Thoracic aorta (tissue), 2 donors: ENCODE measurements at regions not wholly inside any gene's neighbourhood (a gene's known extent, or its start where the extent isn't known, plus 50 kb on each side); places are given as distances from the start of the nearest gene placed in this dataset.

Experiments
- ATAC-seq: fragments of 150-250 bp; one replicate; pipeline ENCODE4 v1.8.0; 2017; ENCODE audit warnings: low read depth; ENCODE audit not compliant: insufficient number of reproducible peaks, low FRiP score
- DNase-seq: peaks from one replicate; pipeline ENCODE4 v3.0.0-alpha.2; 2020; ENCODE audit warnings: low spot score
- H3K27ac ChIP-seq, 2 donors: fragments of 200-600 bp; sonication (generic); 1 replicate in 1 of 2; 2 replicates in 1 of 2; pipeline ENCODE4 v1.5.1; 2016; ENCODE audit warnings: mild to moderate bottlenecking in 2 of 2, moderate library complexity in 2 of 2
- H3K27me3 ChIP-seq: fragments of 200-600 bp; sonication (generic); replicated peaks from 2 replicates; pipeline ENCODE4 v1.6.0; 2016; ENCODE audit warnings: mild to moderate bottlenecking; ENCODE audit not compliant: insufficient read depth
- H3K36me3 ChIP-seq: fragments of 200-600 bp; sonication (generic); one replicate; pipeline ENCODE4 v1.5.1; 2016
- H3K4me1 ChIP-seq, 2 donors: fragments of 200-600 bp; sonication (generic); 1 replicate in 1 of 2; 2 replicates in 1 of 2; pipeline versions ENCODE4 v1.5.1 to v1.6.0; 2016; ENCODE audit warnings: low read depth in 2 of 2, mild to moderate bottlenecking in 1 of 2; ENCODE audit not compliant: control insufficient read depth in 1 of 2
- H3K4me3 ChIP-seq: fragments of 200-600 bp; sonication (generic); 2 replicates; pipeline ENCODE4 v1.5.1; 2016; ENCODE audit warnings: mild to moderate bottlenecking
- H3K9me3 ChIP-seq: fragments of 200-600 bp; sonication (generic); 2 replicates; pipeline ENCODE4 v1.5.1; 2016
- CTCF ChIP-seq: fragments of 200-600 bp; sonication (generic); IDR thresholded peaks from one replicate; pipeline ENCODE4 v1.5.1; 2019; ENCODE audit warnings: antibody characterized with exemption

- Histone ChIP-seq H3K36me3 (no peaks in the 10 kb centered on the region), H3K4me1 (no peaks in the 10 kb centered on the region), H3K27me3 (no peaks in the 10 kb centered on the region), H3K4me3 (no peak overlapping the region), H3K27ac (no peak overlapping the region), H3K9me3 (no peaks in the 10 kb centered on the region)
- ATAC-seq: no peak
- no peak for DNase-seq
- no peak for TF ChIP-seq CTCF
These were observed 1008.8 kb downstream of the ADGRL3 start for GRCh38 chr4:62208921-62209320.

- Histone ChIP-seq H3K36me3 (no peaks in the 10 kb centered on the region), H3K27me3 (no peaks in the 10 kb centered on the region), H3K9me3 (no peaks in the 10 kb centered on the region), H3K4me1 (no peaks in the 10 kb centered on the region), H3K4me3 (no peak overlapping the region), H3K27ac (no peak overlapping the region)
- ATAC-seq (no peak), DNase-seq (no peak)
- no peak for TF ChIP-seq CTCF
These were observed 1004.0 kb downstream of the ADGRL3 start for GRCh38 chr4:62204136-62204535.

GRCh38 chr4:62199291-62199810 is 999.2 kb downstream of the ADGRL3 start:
- H3K36me3 ChIP-seq: no peaks in the 10 kb centered on the region
- no peaks in the 10 kb centered on the region for H3K27me3 ChIP-seq
- H3K4me3 ChIP-seq: no peak overlapping the region
- H3K4me1 ChIP-seq: no peaks in the 10 kb centered on the region
- TF ChIP-seq CTCF: no peak
- no peak for ATAC-seq
- H3K9me3 ChIP-seq: no peaks in the 10 kb centered on the region
- DNase-seq: no peak
- H3K27ac ChIP-seq: no peak overlapping the region

DNA sequence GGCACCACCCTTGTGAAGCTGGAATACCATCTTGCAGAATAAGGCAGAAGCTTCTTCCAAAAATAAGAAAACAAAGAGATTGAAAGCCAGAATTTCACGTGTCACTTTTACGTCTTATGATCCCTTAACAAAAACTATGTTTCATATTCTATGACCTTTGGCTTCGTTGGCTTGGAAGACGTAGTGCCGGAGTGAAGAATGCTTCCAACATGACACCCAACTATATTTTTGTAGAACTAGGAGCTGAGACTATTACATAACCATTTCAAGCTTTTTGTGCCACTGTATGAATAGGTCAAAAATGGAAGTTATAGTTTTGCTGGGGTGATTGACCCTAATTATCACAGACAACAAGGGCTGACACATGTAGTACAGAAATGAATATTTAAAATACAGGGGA is 996.2 kb downstream of the ADGRL3 start:
- H3K9me3 ChIP-seq: no peaks in the 10 kb centered on the region
- H3K36me3 ChIP-seq: no peaks in the 10 kb centered on the region
- TF ChIP-seq CTCF: no peak
- no peaks in the 10 kb centered on the region for H3K27me3 ChIP-seq
- ATAC-seq: no peak
- no peaks in the 10 kb centered on the region for H3K4me1 ChIP-seq
- DNase-seq: no peak
- H3K4me3 ChIP-seq: no peak overlapping the region
- H3K27ac ChIP-seq: no peak overlapping the region

DNA sequence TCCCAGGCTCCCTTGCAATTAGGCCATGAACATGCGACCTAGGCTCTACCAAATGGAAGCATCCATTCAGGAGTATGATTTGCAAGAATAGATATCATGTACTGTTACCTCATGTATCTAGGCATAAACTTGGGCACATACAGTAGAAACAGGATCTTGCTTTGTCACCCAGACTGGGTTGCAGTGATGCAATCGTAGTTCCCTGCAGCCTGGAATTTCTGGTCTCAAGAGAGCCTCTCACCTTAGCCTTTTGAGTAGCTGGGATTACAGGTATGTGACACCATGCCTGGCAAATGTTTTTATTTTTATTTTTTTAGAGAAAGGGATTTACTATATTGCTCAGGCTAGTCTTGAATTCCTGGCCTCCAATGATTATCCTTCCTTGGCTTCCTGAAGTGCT is 994.2 kb downstream of the ADGRL3 start:
- no peaks in the 10 kb centered on the region for H3K4me1 ChIP-seq
- TF ChIP-seq CTCF: no peak
- H3K36me3 ChIP-seq: no peaks in the 10 kb centered on the region
- no peak for ATAC-seq
- H3K27ac ChIP-seq: no peak overlapping the region
- no peak for DNase-seq
- no peak overlapping the region for H3K4me3 ChIP-seq
- H3K27me3 ChIP-seq: no peaks in the 10 kb centered on the region
- no peaks in the 10 kb centered on the region for H3K9me3 ChIP-seq
